A549 (cell line): ENCODE measurements at regions not wholly inside any gene's neighbourhood (a gene's known extent, or its start where the extent isn't known, plus 50 kb on each side); places are given as distances from the start of the nearest gene placed in this dataset.

Experiments
- ATAC-seq, 2 experiments: fragments of 200-7000 bp in 1 of 2; fragments of >200 bp in 1 of 2; cut with Nextera tagmentation in 1 of 2; cut with Tn5 transposase in 1 of 2; 3 replicates each; pipeline versions ENCODE4 v1.8.0 to v1.9.1; 2018 to 2020; ENCODE audit warnings: mild to moderate bottlenecking in 1 of 2, moderate library complexity in 1 of 2
- CTCF ChIA-PET: fragments of 300-600 bp; sonication (Branson Sonifier 250); formaldehyde crosslinking; extraction: SDS; loops from one replicate; lab custom pipeline; 2021; ENCODE audit warnings: antibody characterized with exemption, inconsistent platforms; lab: Yijun Ruan, JAX
- POLR2A ChIA-PET: fragments of 350-600 bp; formaldehyde crosslinking; extraction: SDS; loops from one replicate; lab custom pipeline; 2021; ENCODE audit warnings: antibody characterized with exemption, inconsistent platforms; lab: Yijun Ruan, JAX
- DNase-seq, 2 experiments: peaks; one replicate each; pipeline versions ENCODE4 v3.0.0 to v3.0.0-alpha.2; 2011 to 2016; ENCODE audit warnings: low read depth in 1 of 2, low spot score in 1 of 2
- FAIRE-seq: peaks from 2 replicates; lab custom pipeline; 2011; peaks lifted over from hg19 to GRCh38; lab: Jason Lieb, UNC
- H3K27ac ChIP-seq, 2 experiments: fragments of >200 bp; sonication (Bioruptor Twin); formaldehyde crosslinking; 3 replicates each; pipeline ENCODE4 v1.5.1; 2016 to 2017
- H3K4me1 ChIP-seq: fragments of >200 bp; sonication (Bioruptor Twin); formaldehyde crosslinking; 3 replicates; pipeline ENCODE4 v1.6.1; 2016
- H3K4me2 ChIP-seq: fragments of >200 bp; sonication (Bioruptor Twin); formaldehyde crosslinking; 3 replicates; pipeline ENCODE4 v1.6.1; 2016
- H3K4me3 ChIP-seq: fragments of >200 bp; sonication (Bioruptor Twin); formaldehyde crosslinking; 3 replicates; pipeline ENCODE4 v1.5.1; 2016
- H3K9me3 ChIP-seq: fragments of >200 bp; sonication (Bioruptor Twin); formaldehyde crosslinking; 3 replicates; pipeline ENCODE4 v1.6.1; 2016
- CBX8 ChIP-seq: fragments of 200-600 bp; sonication (generic); IDR thresholded peaks from 2 replicates; pipeline ENCODE4 v1.6.1; 2016
- EHF ChIP-seq: fragments of 250-450 bp; sonication (Bioruptor Pico); IDR thresholded peaks from 2 replicates; pipeline ENCODE4 v1.5.0; 2020; ENCODE audit warnings: mild to moderate bottlenecking
- EHMT2 ChIP-seq: fragments of 200-600 bp; sonication (generic); IDR thresholded peaks from 2 replicates; pipeline ENCODE4 v1.6.1; 2016; ENCODE audit warnings: antibody characterized with exemption, low read depth, mild to moderate bottlenecking, moderate library complexity
- EP300 ChIP-seq, 2 experiments: fragments of >200 bp; sonication (Bioruptor Twin); formaldehyde crosslinking; IDR thresholded peaks; 2 replicates in 1 of 2; 3 replicates in 1 of 2; pipeline ENCODE4 v1.6.1; 2016 to 2017
- FOSB ChIP-seq: fragments of 250-450 bp; sonication (Bioruptor Pico); IDR thresholded peaks from 2 replicates; pipeline ENCODE4 v1.5.0; 2020; ENCODE audit warnings: mild to moderate bottlenecking, moderate library complexity
- HEYL ChIP-seq: fragments of 250-450 bp; sonication (Bioruptor Pico); IDR thresholded peaks from 2 replicates; pipeline ENCODE4 v1.8.0; 2021; ENCODE audit warnings: mild to moderate bottlenecking, moderate library complexity
- HOXA7 ChIP-seq: fragments of 250-450 bp; sonication (Bioruptor Pico); IDR thresholded peaks from 2 replicates; pipeline ENCODE4 v1.5.0; 2020; ENCODE audit warnings: mild to moderate bottlenecking, moderate library complexity
- KDM1A ChIP-seq: fragments of 200-600 bp; sonication (generic); IDR thresholded peaks from 2 replicates; pipeline ENCODE4 v1.6.1; 2016; ENCODE audit warnings: low read depth, mild to moderate bottlenecking
- NFE2L2 ChIP-seq: fragments of 150-350 bp; conservative IDR thresholded peaks from 2 replicates; pipeline ENCODE4 v1.6.1; 2014; ENCODE audit warnings: low read length
- NPAS2 ChIP-seq: fragments of 250-450 bp; sonication (Bioruptor Pico); IDR thresholded peaks from 2 replicates; pipeline ENCODE4 v1.8.0; 2022; ENCODE audit warnings: mild to moderate bottlenecking, moderate library complexity, borderline replicate concordance
- NR3C1 ChIP-seq: fragments of >200 bp; sonication (Bioruptor Twin); formaldehyde crosslinking; IDR thresholded peaks from 3 replicates; pipeline ENCODE4 v1.6.1; 2017
- PHF8 ChIP-seq: fragments of 200-600 bp; sonication (generic); IDR thresholded peaks from 2 replicates; pipeline ENCODE4 v1.6.1; 2016; ENCODE audit warnings: low read depth, mild to moderate bottlenecking, antibody characterized with exemption, moderate library complexity, borderline replicate concordance
- RAD21 ChIP-seq, 2 experiments: fragments of >200 bp in 1 of 2; sonication (Bioruptor Twin) in 1 of 2; formaldehyde crosslinking in 1 of 2; IDR thresholded peaks in 1 of 2; conservative IDR thresholded peaks in 1 of 2; 2 replicates in 1 of 2; 3 replicates in 1 of 2; pipeline ENCODE4 v1.6.1; 2012 to 2018; ENCODE audit warnings: inconsistent platforms in 1 of 2
- RARB ChIP-seq: fragments of 250-450 bp; sonication (Bioruptor Pico); IDR thresholded peaks from 2 replicates; pipeline ENCODE4 v1.8.0; 2021; ENCODE audit warnings: mild to moderate bottlenecking, moderate library complexity
- SMC3 ChIP-seq: fragments of >200 bp; sonication (Bioruptor Twin); formaldehyde crosslinking; IDR thresholded peaks from 3 replicates; pipeline ENCODE4 v1.6.1; 2018; ENCODE audit warnings: inconsistent platforms
- ZC3H11A ChIP-seq: fragments of 450-650 bp; IDR thresholded peaks from 2 replicates; pipeline ENCODE4 v1.6.1; 2014; ENCODE audit warnings: antibody characterized with exemption, mild to moderate bottlenecking
- ZFP36 ChIP-seq: fragments of 450-650 bp; IDR thresholded peaks from 2 replicates; pipeline ENCODE4 v1.6.1; 2014; ENCODE audit warnings: borderline replicate concordance; ENCODE audit not compliant: partially characterized antibody
- ZNF302 ChIP-seq: fragments of 250-450 bp; sonication (Bioruptor Pico); IDR thresholded peaks from 2 replicates; pipeline ENCODE4 v1.9.0; 2021; ENCODE audit warnings: inconsistent platforms, mild to moderate bottlenecking, moderate library complexity
- WGBS: methylation state at CpG from one replicate; pipeline ENCODE4 v1.1.6; 2017; ENCODE audit errors: missing lambda C conversion rate; 5-methylcytosine and 5-hydroxymethylcytosine counted together
- TF ChIP-seq, protein P1 (sequence below): IDR thresholded peaks from 2 replicates; pipeline ENCODE4 v1.6.1; 2012
- TF ChIP-seq, protein P2 (sequence below): fragments of >200 bp; sonication (Bioruptor Twin); formaldehyde crosslinking; IDR thresholded peaks from 3 replicates; pipeline ENCODE4 v1.6.1; 2016
- TF ChIP-seq, protein P3 (sequence below): fragments of 450-650 bp; IDR thresholded peaks from 2 replicates; pipeline ENCODE4 v1.6.1; 2014; ENCODE audit warnings: antibody characterized with exemption
- TF ChIP-seq, protein P4 (sequence below): IDR thresholded peaks from 2 replicates; pipeline ENCODE4 v1.6.1; 2012; ENCODE audit warnings: low read depth, borderline replicate concordance
- TF ChIP-seq, protein P5 (sequence below): fragments of 150-350 bp; IDR thresholded peaks from 2 replicates; pipeline ENCODE4 v1.6.1; 2014; ENCODE audit warnings: low read depth, mild to moderate bottlenecking, low read length
- TF ChIP-seq, protein P6 (sequence below): fragments of >200 bp; sonication (Bioruptor Twin); formaldehyde crosslinking; IDR thresholded peaks from 2 replicates; pipeline ENCODE4 v1.6.1; 2016

DNA sequence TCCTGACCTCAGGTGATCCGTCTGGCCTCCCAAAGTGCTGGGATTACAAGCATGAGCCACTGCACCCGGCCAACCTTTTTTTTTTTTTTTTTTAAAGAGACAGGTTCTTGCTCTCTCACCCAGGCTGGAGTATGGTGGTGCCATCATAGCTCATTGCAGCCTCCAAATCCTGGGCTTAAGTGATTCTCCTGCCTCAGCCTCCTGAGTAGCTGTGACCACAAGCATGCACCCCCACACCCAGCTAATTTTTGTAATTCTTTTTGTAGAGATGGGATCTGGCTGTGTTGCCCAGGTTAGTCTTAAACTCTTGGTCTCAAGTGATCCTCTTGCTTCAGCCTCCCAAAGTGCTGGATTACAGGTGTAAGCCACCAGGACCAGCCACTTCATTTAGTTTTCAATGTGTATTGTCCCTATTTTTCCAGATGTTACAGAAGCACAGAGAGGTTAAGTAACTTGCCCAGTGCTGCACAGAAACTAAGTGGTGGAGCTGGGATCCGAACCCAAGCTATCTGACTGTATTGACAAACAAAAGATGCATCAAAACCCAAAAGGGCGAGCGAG lies 55.6 kb upstream of the GRK3 start:
- H3K9me3 ChIP-seq: no peaks in the 10 kb centered on the region
- no peaks in the 10 kb centered on the region for H3K4me1 ChIP-seq
- 73% methylated on average over 5 of the region's 5 CpGs for WGBS
- ATAC-seq: no peak
- DNase-seq: no peak
- H3K4me2 ChIP-seq: no peak overlapping the region
- TF ChIP-seq CBX8: no peak
- no peak for TF ChIP-seq EHMT2
- TF ChIP-seq RARB (CRISPR knock-in tag): no peak
- no peak for TF ChIP-seq RAD21 (conservative IDR thresholded peaks at IDR 0.05 in 1 of 2, IDR thresholded peaks at IDR 0.05 in 1 of 2)
- no peak for TF ChIP-seq NFE2L2
- TF ChIP-seq NR3C1: no peak
- no peak for TF ChIP-seq ZFP36
- TF ChIP-seq FOSB (CRISPR knock-in tag): no peak
- no peak for TF ChIP-seq ZNF302 (CRISPR knock-in tag)
- TF ChIP-seq NPAS2 (CRISPR knock-in tag): no peak
- TF ChIP-seq, protein P1, sequence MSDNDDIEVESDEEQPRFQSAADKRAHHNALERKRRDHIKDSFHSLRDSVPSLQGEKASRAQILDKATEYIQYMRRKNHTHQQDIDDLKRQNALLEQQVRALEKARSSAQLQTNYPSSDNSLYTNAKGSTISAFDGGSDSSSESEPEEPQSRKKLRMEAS: no peak
- TF ChIP-seq KDM1A: no peak
- TF ChIP-seq, protein P2, sequence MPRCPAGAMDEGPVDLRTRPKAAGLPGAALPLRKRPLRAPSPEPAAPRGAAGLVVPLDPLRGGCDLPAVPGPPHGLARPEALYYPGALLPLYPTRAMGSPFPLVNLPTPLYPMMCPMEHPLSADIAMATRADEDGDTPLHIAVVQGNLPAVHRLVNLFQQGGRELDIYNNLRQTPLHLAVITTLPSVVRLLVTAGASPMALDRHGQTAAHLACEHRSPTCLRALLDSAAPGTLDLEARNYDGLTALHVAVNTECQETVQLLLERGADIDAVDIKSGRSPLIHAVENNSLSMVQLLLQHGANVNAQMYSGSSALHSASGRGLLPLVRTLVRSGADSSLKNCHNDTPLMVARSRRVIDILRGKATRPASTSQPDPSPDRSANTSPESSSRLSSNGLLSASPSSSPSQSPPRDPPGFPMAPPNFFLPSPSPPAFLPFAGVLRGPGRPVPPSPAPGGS: no peak
- TF ChIP-seq, protein P3, sequence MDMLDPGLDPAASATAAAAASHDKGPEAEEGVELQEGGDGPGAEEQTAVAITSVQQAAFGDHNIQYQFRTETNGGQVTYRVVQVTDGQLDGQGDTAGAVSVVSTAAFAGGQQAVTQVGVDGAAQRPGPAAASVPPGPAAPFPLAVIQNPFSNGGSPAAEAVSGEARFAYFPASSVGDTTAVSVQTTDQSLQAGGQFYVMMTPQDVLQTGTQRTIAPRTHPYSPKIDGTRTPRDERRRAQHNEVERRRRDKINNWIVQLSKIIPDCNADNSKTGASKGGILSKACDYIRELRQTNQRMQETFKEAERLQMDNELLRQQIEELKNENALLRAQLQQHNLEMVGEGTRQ: no peak
- TF ChIP-seq HOXA7 (CRISPR knock-in tag): no peak
- no peak for TF ChIP-seq ZC3H11A
- TF ChIP-seq EHF (CRISPR knock-in tag): no peak
- TF ChIP-seq PHF8: no peak
- H3K27ac ChIP-seq: no peak overlapping the region
- FAIRE-seq: no peak
- ChIA-PET POLR2A (no interaction called here), CTCF (no interaction called here)
- H3K4me3 ChIP-seq: no peak overlapping the region

DNA sequence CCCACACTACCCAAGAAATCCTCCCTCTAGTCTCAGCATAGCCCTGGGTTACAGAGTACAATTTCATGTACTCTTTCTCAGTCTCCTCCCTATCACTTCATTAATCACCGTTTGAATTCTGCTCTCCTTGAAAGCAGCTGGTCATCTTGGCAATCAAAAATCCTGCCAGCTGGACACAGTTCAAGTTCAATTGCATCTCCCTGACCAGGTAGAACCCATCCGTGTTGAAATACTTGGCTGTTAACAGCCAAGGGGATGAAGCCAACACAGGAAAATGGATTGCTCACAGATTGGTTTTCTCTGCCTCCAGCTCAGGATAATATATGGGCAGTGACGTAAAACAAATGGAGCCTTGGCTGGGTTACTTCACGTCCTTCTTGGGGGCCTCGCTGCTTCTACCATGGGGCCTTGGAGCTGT lies 55.1 kb upstream of the GRK3 start:
- H3K27ac ChIP-seq: no peak overlapping the region
- no peak for ATAC-seq
- no peak overlapping the region for H3K4me2 ChIP-seq
- TF ChIP-seq SMC3 (no peak), CBX8 (no peak), HEYL (CRISPR knock-in tag) (no peak), RARB (CRISPR knock-in tag) (no peak), RAD21 (conservative IDR thresholded peaks at IDR 0.05 in 1 of 2, IDR thresholded peaks at IDR 0.05 in 1 of 2) (no peak), EP300 (IDR thresholded peaks at IDR 0.05) (no peak)
- TF ChIP-seq, protein P4, sequence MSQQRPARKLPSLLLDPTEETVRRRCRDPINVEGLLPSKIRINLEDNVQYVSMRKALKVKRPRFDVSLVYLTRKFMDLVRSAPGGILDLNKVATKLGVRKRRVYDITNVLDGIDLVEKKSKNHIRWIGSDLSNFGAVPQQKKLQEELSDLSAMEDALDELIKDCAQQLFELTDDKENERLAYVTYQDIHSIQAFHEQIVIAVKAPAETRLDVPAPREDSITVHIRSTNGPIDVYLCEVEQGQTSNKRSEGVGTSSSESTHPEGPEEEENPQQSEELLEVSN: no peak
- TF ChIP-seq, protein P1: no peak
- TF ChIP-seq, protein P5, sequence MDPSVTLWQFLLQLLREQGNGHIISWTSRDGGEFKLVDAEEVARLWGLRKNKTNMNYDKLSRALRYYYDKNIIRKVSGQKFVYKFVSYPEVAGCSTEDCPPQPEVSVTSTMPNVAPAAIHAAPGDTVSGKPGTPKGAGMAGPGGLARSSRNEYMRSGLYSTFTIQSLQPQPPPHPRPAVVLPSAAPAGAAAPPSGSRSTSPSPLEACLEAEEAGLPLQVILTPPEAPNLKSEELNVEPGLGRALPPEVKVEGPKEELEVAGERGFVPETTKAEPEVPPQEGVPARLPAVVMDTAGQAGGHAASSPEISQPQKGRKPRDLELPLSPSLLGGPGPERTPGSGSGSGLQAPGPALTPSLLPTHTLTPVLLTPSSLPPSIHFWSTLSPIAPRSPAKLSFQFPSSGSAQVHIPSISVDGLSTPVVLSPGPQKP: no peak
- TF ChIP-seq, protein P6, sequence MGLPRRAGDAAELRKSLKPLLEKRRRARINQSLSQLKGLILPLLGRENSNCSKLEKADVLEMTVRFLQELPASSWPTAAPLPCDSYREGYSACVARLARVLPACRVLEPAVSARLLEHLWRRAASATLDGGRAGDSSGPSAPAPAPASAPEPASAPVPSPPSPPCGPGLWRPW: no peak
- no peak for FAIRE-seq
- no peaks in the 10 kb centered on the region for H3K9me3 ChIP-seq
- CTCF ChIA-PET: interaction anchor here (0.9 kb wide), 1 partner anchor 21 kb away, joined by 3 read pairs; no protein-coding TSS in a partner anchor
- WGBS: 76% methylated on average over 5 of the region's 5 CpGs
- H3K4me1 ChIP-seq: peaks cover 3% of the 10 kb centered on the region; the same call in 1 of the 3 replicates
- DNase-seq: no peak
- no peak overlapping the region for H3K4me3 ChIP-seq
- POLR2A ChIA-PET: no interaction called here
